ENCODE measurements at regions not wholly inside any gene's neighbourhood (a gene's known extent, or its start where the extent isn't known, plus 50 kb on each side); places are given as distances from the start of the nearest gene placed in this dataset.

DNA sequence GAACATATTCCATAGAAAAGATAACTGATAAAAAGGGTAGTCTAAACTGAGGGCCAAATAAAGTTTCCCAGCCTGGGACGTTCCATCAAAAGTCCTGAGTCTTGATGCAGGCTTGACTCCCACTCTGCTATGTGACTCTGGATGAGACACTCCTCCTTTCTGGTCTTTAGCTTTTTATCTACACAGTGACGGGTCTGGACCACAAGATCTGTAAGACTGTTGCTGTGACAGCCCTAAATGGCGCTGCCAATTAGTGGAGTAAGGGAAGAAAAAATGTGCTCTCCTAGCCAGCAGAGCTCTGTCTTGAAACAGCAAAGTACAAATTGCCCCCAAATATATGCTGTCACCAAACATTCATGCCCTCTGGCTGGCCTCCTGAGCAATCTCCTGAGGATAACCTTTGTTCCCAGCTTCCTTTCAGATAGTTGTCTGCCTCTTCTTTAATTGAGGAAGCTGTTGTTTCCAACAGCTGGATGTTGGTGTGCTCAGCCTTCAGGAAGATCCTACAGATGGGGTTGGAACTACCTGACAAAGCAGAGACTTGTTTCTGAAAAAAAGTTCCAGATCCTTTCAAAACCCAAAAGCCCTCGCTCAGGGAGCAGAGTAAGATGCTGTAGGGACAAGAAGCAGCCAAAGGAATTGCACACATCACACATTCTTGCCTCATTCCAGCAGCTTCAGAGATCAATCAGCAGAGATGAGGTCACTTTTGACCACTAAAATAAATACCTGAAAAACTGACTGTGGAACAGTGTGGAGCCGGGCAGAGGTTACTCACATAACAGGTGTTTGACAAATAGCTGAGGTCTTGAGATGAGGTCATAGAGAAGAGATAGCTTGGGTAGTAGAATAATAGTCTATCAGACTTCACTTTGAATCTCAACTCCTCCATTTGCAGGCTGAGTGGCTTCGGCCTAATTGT is 383.4 kb upstream of the FGF13 start:
- TF ChIP-seq, protein P1, sequence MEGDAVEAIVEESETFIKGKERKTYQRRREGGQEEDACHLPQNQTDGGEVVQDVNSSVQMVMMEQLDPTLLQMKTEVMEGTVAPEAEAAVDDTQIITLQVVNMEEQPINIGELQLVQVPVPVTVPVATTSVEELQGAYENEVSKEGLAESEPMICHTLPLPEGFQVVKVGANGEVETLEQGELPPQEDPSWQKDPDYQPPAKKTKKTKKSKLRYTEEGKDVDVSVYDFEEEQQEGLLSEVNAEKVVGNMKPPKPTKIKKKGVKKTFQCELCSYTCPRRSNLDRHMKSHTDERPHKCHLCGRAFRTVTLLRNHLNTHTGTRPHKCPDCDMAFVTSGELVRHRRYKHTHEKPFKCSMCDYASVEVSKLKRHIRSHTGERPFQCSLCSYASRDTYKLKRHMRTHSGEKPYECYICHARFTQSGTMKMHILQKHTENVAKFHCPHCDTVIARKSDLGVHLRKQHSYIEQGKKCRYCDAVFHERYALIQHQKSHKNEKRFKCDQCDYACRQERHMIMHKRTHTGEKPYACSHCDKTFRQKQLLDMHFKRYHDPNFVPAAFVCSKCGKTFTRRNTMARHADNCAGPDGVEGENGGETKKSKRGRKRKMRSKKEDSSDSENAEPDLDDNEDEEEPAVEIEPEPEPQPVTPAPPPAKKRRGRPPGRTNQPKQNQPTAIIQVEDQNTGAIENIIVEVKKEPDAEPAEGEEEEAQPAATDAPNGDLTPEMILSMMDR (IDR thresholded peaks at IDR 0.05): no peak
- TF ChIP-seq POLR2A (IDR thresholded peaks at IDR 0.05) (no peak), POLR2AphosphoS5 (IDR thresholded peaks at IDR 0.05) (no peak), EP300 (IDR thresholded peaks at IDR 0.05) (no peak)
